ENCODE measurements at regions not wholly inside any gene's neighbourhood (a gene's known extent, or its start where the extent isn't known, plus 50 kb on each side); places are given as distances from the start of the nearest gene placed in this dataset.

DNA sequence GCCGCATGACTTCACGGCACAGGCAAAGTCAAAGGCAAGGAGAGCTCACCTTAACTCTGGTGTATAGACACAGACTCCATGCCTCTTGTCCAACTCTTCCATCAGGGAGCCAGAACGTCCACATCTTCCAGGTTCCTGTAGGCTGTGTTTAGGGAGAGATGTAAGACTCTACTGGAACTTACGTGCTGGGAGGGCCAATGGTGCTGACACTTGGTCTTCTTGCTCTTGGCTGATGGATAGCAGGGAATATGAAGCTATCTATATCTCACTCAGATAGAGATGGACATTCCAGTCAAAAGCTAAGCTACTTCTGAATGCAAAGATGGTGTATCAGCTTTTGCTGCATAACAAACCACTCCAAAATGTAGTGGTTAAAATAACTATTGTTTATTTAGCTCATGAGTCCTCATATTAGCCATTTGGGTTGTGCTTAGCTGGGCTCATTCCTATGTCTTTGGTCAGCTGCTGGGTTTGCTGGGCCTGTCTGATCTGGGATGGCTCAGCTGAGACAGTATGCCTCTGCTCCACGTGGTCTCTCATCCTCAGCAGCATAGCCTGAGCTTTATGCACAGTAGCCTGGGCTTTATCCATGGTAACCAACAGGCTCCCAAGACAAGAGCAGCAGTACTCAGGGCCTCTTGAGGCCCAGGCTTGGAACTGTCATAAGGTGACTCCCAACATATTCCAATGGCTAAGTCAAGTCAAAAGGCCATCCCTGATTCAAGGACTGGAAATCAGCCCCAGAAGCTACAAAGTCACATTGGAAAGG, 111.6 kb downstream of the SNX5 start (continued):
- TF ChIP-seq, protein P1, sequence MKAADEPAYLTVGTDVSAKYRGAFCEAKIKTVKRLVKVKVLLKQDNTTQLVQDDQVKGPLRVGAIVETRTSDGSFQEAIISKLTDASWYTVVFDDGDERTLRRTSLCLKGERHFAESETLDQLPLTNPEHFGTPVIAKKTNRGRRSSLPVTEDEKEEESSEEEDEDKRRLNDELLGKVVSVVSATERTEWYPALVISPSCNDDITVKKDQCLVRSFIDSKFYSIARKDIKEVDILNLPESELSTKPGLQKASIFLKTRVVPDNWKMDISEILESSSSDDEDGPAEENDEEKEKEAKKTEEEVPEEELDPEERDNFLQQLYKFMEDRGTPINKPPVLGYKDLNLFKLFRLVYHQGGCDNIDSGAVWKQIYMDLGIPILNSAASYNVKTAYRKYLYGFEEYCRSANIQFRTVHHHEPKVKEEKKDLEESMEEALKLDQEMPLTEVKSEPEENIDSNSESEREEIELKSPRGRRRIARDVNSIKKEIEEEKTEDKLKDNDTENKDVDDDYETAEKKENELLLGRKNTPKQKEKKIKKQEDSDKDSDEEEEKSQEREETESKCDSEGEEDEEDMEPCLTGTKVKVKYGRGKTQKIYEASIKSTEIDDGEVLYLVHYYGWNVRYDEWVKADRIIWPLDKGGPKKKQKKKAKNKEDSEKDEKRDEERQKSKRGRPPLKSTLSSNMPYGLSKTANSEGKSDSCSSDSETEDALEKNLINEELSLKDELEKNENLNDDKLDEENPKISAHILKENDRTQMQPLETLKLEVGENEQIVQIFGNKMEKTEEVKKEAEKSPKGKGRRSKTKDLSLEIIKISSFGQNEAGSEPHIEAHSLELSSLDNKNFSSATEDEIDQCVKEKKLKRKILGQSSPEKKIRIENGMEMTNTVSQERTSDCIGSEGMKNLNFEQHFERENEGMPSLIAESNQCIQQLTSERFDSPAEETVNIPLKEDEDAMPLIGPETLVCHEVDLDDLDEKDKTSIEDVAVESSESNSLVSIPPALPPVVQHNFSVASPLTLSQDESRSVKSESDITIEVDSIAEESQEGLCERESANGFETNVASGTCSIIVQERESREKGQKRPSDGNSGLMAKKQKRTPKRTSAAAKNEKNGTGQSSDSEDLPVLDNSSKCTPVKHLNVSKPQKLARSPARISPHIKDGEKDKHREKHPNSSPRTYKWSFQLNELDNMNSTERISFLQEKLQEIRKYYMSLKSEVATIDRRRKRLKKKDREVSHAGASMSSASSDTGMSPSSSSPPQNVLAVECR (CRISPR knock-in tag; IDR thresholded peaks at IDR 0.05; ENCODE audit: borderline replicate concordance), result peak; percentile 40; the same call in 1 of the 2 replicates
- TF ChIP-seq, protein P2, sequence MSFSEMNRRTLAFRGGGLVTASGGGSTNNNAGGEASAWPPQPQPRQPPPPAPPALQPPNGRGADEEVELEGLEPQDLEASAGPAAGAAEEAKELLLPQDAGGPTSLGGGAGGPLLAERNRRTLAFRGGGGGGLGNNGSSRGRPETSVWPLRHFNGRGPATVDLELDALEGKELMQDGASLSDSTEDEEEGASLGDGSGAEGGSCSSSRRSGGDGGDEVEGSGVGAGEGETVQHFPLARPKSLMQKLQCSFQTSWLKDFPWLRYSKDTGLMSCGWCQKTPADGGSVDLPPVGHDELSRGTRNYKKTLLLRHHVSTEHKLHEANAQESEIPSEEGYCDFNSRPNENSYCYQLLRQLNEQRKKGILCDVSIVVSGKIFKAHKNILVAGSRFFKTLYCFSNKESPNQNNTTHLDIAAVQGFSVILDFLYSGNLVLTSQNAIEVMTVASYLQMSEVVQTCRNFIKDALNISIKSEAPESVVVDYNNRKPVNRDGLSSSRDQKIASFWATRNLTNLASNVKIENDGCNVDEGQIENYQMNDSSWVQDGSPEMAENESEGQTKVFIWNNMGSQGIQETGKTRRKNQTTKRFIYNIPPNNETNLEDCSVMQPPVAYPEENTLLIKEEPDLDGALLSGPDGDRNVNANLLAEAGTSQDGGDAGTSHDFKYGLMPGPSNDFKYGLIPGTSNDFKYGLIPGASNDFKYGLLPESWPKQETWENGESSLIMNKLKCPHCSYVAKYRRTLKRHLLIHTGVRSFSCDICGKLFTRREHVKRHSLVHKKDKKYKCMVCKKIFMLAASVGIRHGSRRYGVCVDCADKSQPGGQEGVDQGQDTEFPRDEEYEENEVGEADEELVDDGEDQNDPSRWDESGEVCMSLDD (CRISPR knock-in tag; IDR thresholded peaks at IDR 0.05; ENCODE audit: borderline replicate concordance), result no peak
- TF ChIP-seq NFYB (CRISPR knock-in tag; IDR thresholded peaks at IDR 0.05) (no peak), PITX1 (CRISPR knock-in tag; IDR thresholded peaks at IDR 0.05) (no peak), NCOA5 (CRISPR knock-in tag; IDR thresholded peaks at IDR 0.05) (no peak), ZBTB38 (CRISPR knock-in tag; IDR thresholded peaks at IDR 0.05) (peak; percentile 28; the same call in 1 of the 2 replicates), HOXA7 (CRISPR knock-in tag; IDR thresholded peaks at IDR 0.05) (no peak), MAZ (IDR thresholded peaks at IDR 0.05; ENCODE audit: borderline replicate concordance, low read depth, low read length) (no peak), MAZ (CRISPR knock-in tag; IDR thresholded peaks at IDR 0.05; ENCODE audit: low read depth) (peak; percentile 30; the same call in 1 of the 2 replicates), FOXA3 (CRISPR knock-in tag; IDR thresholded peaks at IDR 0.05) (0 out of 2 replicates have a peak, but pooled peaks have one; percentile 5), MIER2 (CRISPR knock-in tag; IDR thresholded peaks at IDR 0.05) (0 out of 2 replicates have a peak, but pooled peaks have one; percentile 33), TEAD3 (CRISPR knock-in tag; optimal IDR thresholded peaks at IDR 0.05; ENCODE audit: borderline replicate concordance) (peak; percentile 30), ZC3H4 (CRISPR knock-in tag; IDR thresholded peaks at IDR 0.05; ENCODE audit: borderline replicate concordance) (peak; percentile 93; the same call in 1 of the 2 replicates)
- TF ChIP-seq, protein P3, sequence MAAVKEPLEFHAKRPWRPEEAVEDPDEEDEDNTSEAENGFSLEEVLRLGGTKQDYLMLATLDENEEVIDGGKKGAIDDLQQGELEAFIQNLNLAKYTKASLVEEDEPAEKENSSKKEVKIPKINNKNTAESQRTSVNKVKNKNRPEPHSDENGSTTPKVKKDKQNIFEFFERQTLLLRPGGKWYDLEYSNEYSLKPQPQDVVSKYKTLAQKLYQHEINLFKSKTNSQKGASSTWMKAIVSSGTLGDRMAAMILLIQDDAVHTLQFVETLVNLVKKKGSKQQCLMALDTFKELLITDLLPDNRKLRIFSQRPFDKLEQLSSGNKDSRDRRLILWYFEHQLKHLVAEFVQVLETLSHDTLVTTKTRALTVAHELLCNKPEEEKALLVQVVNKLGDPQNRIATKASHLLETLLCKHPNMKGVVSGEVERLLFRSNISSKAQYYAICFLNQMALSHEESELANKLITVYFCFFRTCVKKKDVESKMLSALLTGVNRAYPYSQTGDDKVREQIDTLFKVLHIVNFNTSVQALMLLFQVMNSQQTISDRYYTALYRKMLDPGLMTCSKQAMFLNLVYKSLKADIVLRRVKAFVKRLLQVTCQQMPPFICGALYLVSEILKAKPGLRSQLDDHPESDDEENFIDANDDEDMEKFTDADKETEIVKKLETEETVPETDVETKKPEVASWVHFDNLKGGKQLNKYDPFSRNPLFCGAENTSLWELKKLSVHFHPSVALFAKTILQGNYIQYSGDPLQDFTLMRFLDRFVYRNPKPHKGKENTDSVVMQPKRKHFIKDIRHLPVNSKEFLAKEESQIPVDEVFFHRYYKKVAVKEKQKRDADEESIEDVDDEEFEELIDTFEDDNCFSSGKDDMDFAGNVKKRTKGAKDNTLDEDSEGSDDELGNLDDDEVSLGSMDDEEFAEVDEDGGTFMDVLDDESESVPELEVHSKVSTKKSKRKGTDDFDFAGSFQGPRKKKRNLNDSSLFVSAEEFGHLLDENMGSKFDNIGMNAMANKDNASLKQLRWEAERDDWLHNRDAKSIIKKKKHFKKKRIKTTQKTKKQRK (IDR thresholded peaks at IDR 0.05; ENCODE audit: low read length), result no peak
- TF ChIP-seq, protein P4, sequence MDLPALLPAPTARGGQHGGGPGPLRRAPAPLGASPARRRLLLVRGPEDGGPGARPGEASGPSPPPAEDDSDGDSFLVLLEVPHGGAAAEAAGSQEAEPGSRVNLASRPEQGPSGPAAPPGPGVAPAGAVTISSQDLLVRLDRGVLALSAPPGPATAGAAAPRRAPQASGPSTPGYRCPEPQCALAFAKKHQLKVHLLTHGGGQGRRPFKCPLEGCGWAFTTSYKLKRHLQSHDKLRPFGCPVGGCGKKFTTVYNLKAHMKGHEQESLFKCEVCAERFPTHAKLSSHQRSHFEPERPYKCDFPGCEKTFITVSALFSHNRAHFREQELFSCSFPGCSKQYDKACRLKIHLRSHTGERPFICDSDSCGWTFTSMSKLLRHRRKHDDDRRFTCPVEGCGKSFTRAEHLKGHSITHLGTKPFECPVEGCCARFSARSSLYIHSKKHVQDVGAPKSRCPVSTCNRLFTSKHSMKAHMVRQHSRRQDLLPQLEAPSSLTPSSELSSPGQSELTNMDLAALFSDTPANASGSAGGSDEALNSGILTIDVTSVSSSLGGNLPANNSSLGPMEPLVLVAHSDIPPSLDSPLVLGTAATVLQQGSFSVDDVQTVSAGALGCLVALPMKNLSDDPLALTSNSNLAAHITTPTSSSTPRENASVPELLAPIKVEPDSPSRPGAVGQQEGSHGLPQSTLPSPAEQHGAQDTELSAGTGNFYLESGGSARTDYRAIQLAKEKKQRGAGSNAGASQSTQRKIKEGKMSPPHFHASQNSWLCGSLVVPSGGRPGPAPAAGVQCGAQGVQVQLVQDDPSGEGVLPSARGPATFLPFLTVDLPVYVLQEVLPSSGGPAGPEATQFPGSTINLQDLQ (CRISPR knock-in tag; IDR thresholded peaks at IDR 0.05), result no peak

All from HepG2 (cell line).